ELR (cell line): ENCODE measurements at regions not wholly inside any gene's neighbourhood (a gene's known extent, or its start where the extent isn't known, plus 50 kb on each side); places are given as distances from the start of the nearest gene placed in this dataset.

Experiments used
- DNase-seq: peaks from one replicate; pipeline ENCODE4 v3.0.0-alpha.2; 2015; ENCODE audit warnings: low read depth

GRCh38 chr12:102535306-102535705 is 54.9 kb upstream of the IGF1 start:
- no peak for DNase-seq

GRCh38 chr12:102534899-102535298 is 54.5 kb upstream of the IGF1 start:
- no peak for DNase-seq

GRCh38 chr12:102533483-102534215 is 53.3 kb upstream of the IGF1 start:
- DNase-seq, result no peak
